Keratinocyte (primary cell): ENCODE measurements at regions not wholly inside any gene's neighbourhood (a gene's known extent, or its start where the extent isn't known, plus 50 kb on each side); places are given as distances from the start of the nearest gene placed in this dataset.

Source experiments
- DNase-seq: peaks from one replicate; pipeline ENCODE4 v3.0.0-alpha.2; 2011; ENCODE audit warnings: low read depth, missing footprints, low spot score
- FAIRE-seq: peaks from 2 replicates; lab custom pipeline; 2011; peaks lifted over from hg19 to GRCh38; lab: Jason Lieb, UNC
- H2AFZ ChIP-seq: 2 replicates; pipeline ENCODE4 v1.6.0; 2012; ENCODE audit warnings: low read length, control low read depth, inconsistent platforms; ENCODE audit not compliant: control insufficient read depth
- H3K27ac ChIP-seq: 2 replicates; pipeline ENCODE4 v1.5.1; 2011; ENCODE audit warnings: low read length; ENCODE audit not compliant: control insufficient read depth, insufficient read depth
- H3K27me3 ChIP-seq: 3 replicates; pipeline ENCODE4 v1.6.0; 2011; ENCODE audit warnings: low read length; ENCODE audit not compliant: control insufficient read depth, insufficient read depth; ENCODE audit errors: extremely low read depth
- H3K36me3 ChIP-seq, 2 experiments: 2 replicates in 1 of 2; 3 replicates in 1 of 2; pipeline ENCODE4 v1.5.1; 2011; ENCODE audit warnings: low read length in 2 of 2, mild to moderate bottlenecking in 1 of 2; ENCODE audit not compliant: control insufficient read depth in 2 of 2, insufficient read depth in 2 of 2; ENCODE audit errors: extremely low read depth in 1 of 2
- H3K4me1 ChIP-seq: 3 replicates; pipeline ENCODE4 v1.5.1; 2011; ENCODE audit warnings: low read length; ENCODE audit not compliant: control insufficient read depth, insufficient read depth; ENCODE audit errors: extremely low read depth
- H3K4me2 ChIP-seq: 3 replicates; pipeline ENCODE4 v1.6.0; 2011; ENCODE audit warnings: low read depth, low read length; ENCODE audit not compliant: control insufficient read depth, insufficient read depth; ENCODE audit errors: extremely low read depth
- H3K4me3 ChIP-seq, 3 experiments: fragments of 200-600 bp in 1 of 3; sonication (generic) in 1 of 3; 2 replicates in 2 of 3; 3 replicates in 1 of 3; pipeline ENCODE4 v1.5.1; 2011 to 2016; ENCODE audit warnings: low read length in 3 of 3, mild to moderate bottlenecking in 3 of 3, control low read depth in 2 of 3, inconsistent platforms in 1 of 3, low read depth in 1 of 3, mixed read lengths in 1 of 3, mixed run types in 1 of 3, moderate library complexity in 1 of 3; ENCODE audit not compliant: control insufficient read depth in 2 of 3, insufficient read depth in 2 of 3; ENCODE audit errors: extremely low read depth in 1 of 3
- H3K79me2 ChIP-seq: 2 replicates; pipeline ENCODE4 v1.6.0; 2012; ENCODE audit warnings: low read length; ENCODE audit not compliant: control insufficient read depth, insufficient read depth
- H3K9ac ChIP-seq: 3 replicates; pipeline ENCODE4 v1.6.0; 2011; ENCODE audit warnings: low read length; ENCODE audit not compliant: control insufficient read depth, insufficient read depth; ENCODE audit errors: extremely low read depth
- H3K9me1 ChIP-seq: 3 replicates; pipeline ENCODE4 v1.6.0; 2011; ENCODE audit warnings: low read length; ENCODE audit not compliant: control insufficient read depth, insufficient read depth; ENCODE audit errors: extremely low read depth
- H3K9me3 ChIP-seq: 2 replicates; pipeline ENCODE4 v1.5.1; 2012; ENCODE audit warnings: low read depth, low read length; ENCODE audit not compliant: control insufficient read depth
- H4K20me1 ChIP-seq: 3 replicates; pipeline ENCODE4 v1.6.0; 2011; ENCODE audit warnings: low read length; ENCODE audit not compliant: control insufficient read depth, insufficient read depth; ENCODE audit errors: extremely low read depth
- CTCF ChIP-seq, 3 experiments: IDR thresholded peaks in 1 of 3; conservative IDR thresholded peaks in 1 of 3; optimal IDR thresholded peaks in 1 of 3; 2 replicates in 2 of 3; 3 replicates in 1 of 3; pipeline versions ENCODE3 to v1.5.1; 2011; ENCODE audit warnings: low read length in 3 of 3, mild to moderate bottlenecking in 3 of 3, moderate library complexity in 2 of 3, control low read depth in 1 of 3, inconsistent platforms in 1 of 3; ENCODE audit not compliant: insufficient read depth in 2 of 3; ENCODE audit errors: extremely low read depth in 1 of 3
- EZH2 ChIP-seq: IDR thresholded peaks from one replicate; pipeline ENCODE4 v1.6.1; 2012; ENCODE audit warnings: inconsistent platforms, mild to moderate bottlenecking, low read length, moderate library complexity
- dilution Hi-C: fragments of 300-500 bp; cut with MboI; formaldehyde crosslinking; loops from one replicate; pipeline ENCODE4 v1.7.0; 2020; ENCODE audit warnings: low sequenced_read_pairs; ENCODE audit not compliant: extremely low pct_ligation_motif_present

GRCh38 chr11:119875841-119876600, 147.0 kb upstream of the NECTIN1 start:
- no peaks in the 10 kb centered on the region for H3K9me3 ChIP-seq
- FAIRE-seq (no peak), DNase-seq (no peak)
- H3K79me2 ChIP-seq: no peaks in the 10 kb centered on the region
- no peak overlapping the region for H3K9ac ChIP-seq
- no peaks in the 10 kb centered on the region for H4K20me1 ChIP-seq
- H3K4me2 ChIP-seq: no peak overlapping the region
- no peak overlapping the region for H3K27ac ChIP-seq
- no peak overlapping the region for H2AFZ ChIP-seq
- H3K9me1 ChIP-seq: no peaks in the 10 kb centered on the region
- peaks cover 9% of the 10 kb centered on the region for H3K27me3 ChIP-seq
- H3K4me1 ChIP-seq: no peaks in the 10 kb centered on the region
- dilution Hi-C loops: no loop called here
- TF ChIP-seq EZH2 (no peak), CTCF (optimal IDR thresholded peaks at IDR 0.05 in 1 of 3, IDR thresholded peaks at IDR 0.05 in 1 of 3, conservative IDR thresholded peaks at IDR 0.05 in 1 of 3; ENCODE audit: extremely low read depth in 1 of 3, insufficient read depth in 2 of 3, low read length in 3 of 3) (no peak)
- no peaks in the 10 kb centered on the region for H3K36me3 ChIP-seq
- H3K4me3 ChIP-seq: no peak overlapping the region

DNA sequence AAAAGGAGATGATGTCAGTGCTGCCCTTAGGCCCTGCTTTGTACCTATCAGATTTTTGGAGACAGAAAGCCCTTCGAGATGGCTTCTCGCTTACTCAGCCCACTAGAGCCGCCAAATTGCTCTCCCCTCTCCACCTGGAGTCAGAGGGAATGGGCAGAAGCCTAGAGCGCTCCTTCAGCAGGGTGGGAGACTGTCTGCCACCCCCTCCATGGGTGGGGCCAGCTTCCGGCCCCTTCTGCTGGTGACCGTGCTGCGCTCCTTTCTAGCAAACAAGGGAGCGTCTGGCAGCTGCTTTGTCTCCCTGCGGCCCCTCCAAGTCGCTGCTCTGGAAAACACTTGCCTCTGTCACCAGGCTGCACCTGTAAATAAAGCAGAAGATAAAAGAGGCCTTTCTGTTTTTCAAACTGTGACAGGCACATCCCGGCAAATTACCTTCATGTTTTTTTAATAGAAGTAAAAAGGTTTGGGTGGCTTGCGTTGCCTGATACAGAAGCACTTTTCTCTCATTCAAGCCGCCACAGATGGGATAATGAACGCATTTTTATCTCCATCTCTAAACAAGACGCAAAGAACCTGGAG, 145.7 kb upstream of the NECTIN1 start:
- H3K4me3 ChIP-seq: no peak overlapping the region
- no peaks in the 10 kb centered on the region for H3K9me3 ChIP-seq
- peaks cover 17% of the 10 kb centered on the region for H3K27me3 ChIP-seq
- H3K27ac ChIP-seq: no peak overlapping the region
- H3K79me2 ChIP-seq: no peaks in the 10 kb centered on the region
- no peaks in the 10 kb centered on the region for H3K36me3 ChIP-seq
- no peak overlapping the region for H3K9ac ChIP-seq
- DNase-seq (no peak), FAIRE-seq (no peak)
- no peak overlapping the region for H3K4me2 ChIP-seq
- H4K20me1 ChIP-seq: no peaks in the 10 kb centered on the region
- dilution Hi-C loops: no loop called here
- H2AFZ ChIP-seq: no peak overlapping the region
- no peaks in the 10 kb centered on the region for H3K9me1 ChIP-seq
- no peak for TF ChIP-seq EZH2
- no peak for TF ChIP-seq CTCF (optimal IDR thresholded peaks at IDR 0.05 in 1 of 3, IDR thresholded peaks at IDR 0.05 in 1 of 3, conservative IDR thresholded peaks at IDR 0.05 in 1 of 3; ENCODE audit: extremely low read depth in 1 of 3, insufficient read depth in 2 of 3, low read length in 3 of 3)
- H3K4me1 ChIP-seq: no peaks in the 10 kb centered on the region
